ENCODE measurements at regions not wholly inside any gene's neighbourhood (a gene's known extent, or its start where the extent isn't known, plus 50 kb on each side); places are given as distances from the start of the nearest gene placed in this dataset.

- TF ChIP-seq ZNF296 (CRISPR knock-in tag; conservative IDR thresholded peaks at IDR 0.05) (no peak), CENPX (CRISPR knock-in tag; IDR thresholded peaks at IDR 0.05) (no peak), PHF5A (CRISPR knock-in tag; IDR thresholded peaks at IDR 0.05; ENCODE audit: low read depth, unreplicated experiment) (no peak), HDAC6 (IDR thresholded peaks at IDR 0.05; ENCODE audit: low read depth, low read length) (no peak), ZNF430 (CRISPR knock-in tag; IDR thresholded peaks at IDR 0.05) (no peak)
These were observed 290.5 kb upstream of the FBXO33 start (continued) for GRCh38 chr14:39722547-39723273.

- ChIA-PET CTCF (ENCODE audit: low intra/inter-chr PET ratio, low total read pairs) (no interaction called here), POLR2A (no interaction called here)
- no peak overlapping the region for H3K4me3 ChIP-seq (replicated peaks in 1 of 3; ENCODE audit: insufficient read depth in 1 of 3, low read depth in 2 of 3, low read length in 3 of 3)
- H3K27ac ChIP-seq (ENCODE audit: extremely low read length, insufficient read depth, low read length): no peak overlapping the region
- DNase-seq (ENCODE audit: low spot score): no peak
- H3K4me2 ChIP-seq (ENCODE audit: low read depth, low read length): no peak overlapping the region
- no peak for FAIRE-seq
- H3K27me3 ChIP-seq (ENCODE audit: control insufficient read depth in 1 of 2, insufficient read depth in 2 of 2, low read length in 2 of 2): no peaks in the 10 kb centered on the region
- in situ Hi-C loops (cut with HindIII; ENCODE audit: extremely low pct_ligation_motif_present, low pct_unique_long_range_greater_than_20kb): no loop called here
- H4K20me1 ChIP-seq (ENCODE audit: insufficient read depth, low read length): no peaks in the 10 kb centered on the region
- H3K4me1 ChIP-seq (ENCODE audit: insufficient read depth, low read length): no peaks in the 10 kb centered on the region
- H3K36me3 ChIP-seq (replicated peaks in 1 of 2; ENCODE audit: control insufficient read depth in 1 of 2, insufficient read depth in 2 of 2, low read length in 2 of 2): no peaks in the 10 kb centered on the region
- H3K9ac ChIP-seq (ENCODE audit: insufficient read depth, low read depth, low read length): no peak overlapping the region
- BruUV-seq (replicated peaks): no TSS peak
- no peak for ATAC-seq
- under 1% methylated on average over 3 of the region's 3 CpGs for WGBS (ENCODE audit: low lambda C conversion rate)
- TF ChIP-seq ZNF569 (CRISPR knock-in tag; IDR thresholded peaks at IDR 0.05; ENCODE audit: borderline replicate concordance) (no peak), MTA1 (CRISPR knock-in tag; IDR thresholded peaks at IDR 0.05; ENCODE audit: borderline replicate concordance) (no peak), PHF21A (CRISPR knock-in tag; IDR thresholded peaks at IDR 0.05) (no peak), SMARCC2 (IDR thresholded peaks at IDR 0.05) (no peak), MAFK (conservative IDR thresholded peaks at IDR 0.05 in 1 of 2, IDR thresholded peaks at IDR 0.05 in 1 of 2; ENCODE audit: low read length in 2 of 2) (no peak), ELF3 (CRISPR knock-in tag; IDR thresholded peaks at IDR 0.05) (no peak), ZNF703 (CRISPR knock-in tag; IDR thresholded peaks at IDR 0.05; ENCODE audit: borderline replicate concordance) (no peak), ZNF850 (CRISPR knock-in tag; conservative IDR thresholded peaks at IDR 0.05) (no peak), PHF5A (CRISPR knock-in tag; IDR thresholded peaks at IDR 0.05; ENCODE audit: low read depth, unreplicated experiment) (no peak), ZNF432 (CRISPR knock-in tag; IDR thresholded peaks at IDR 0.05; ENCODE audit: borderline replicate concordance) (no peak), CC2D1A (CRISPR knock-in tag; IDR thresholded peaks at IDR 0.05) (no peak), DMTF1 (CRISPR knock-in tag; IDR thresholded peaks at IDR 0.05) (no peak)
- no peaks in the 10 kb centered on the region for H3K79me2 ChIP-seq (ENCODE audit: insufficient read depth, low read length)
- no peaks in the 10 kb centered on the region for H3K9me3 ChIP-seq (ENCODE audit: low read length)
- no peak overlapping the region for H2AFZ ChIP-seq (ENCODE audit: low read length)
- intact Hi-C loops (cut with micrococcal nuclease; ENCODE audit: unreplicated experiment): no loop called here
These were observed 284.8 kb upstream of the FBXO33 start for GRCh38 chr14:39716987-39717570.

All from HepG2 (cell line).